IPS-15b (cell line): ENCODE measurements at regions not wholly inside any gene's neighbourhood (a gene's known extent, or its start where the extent isn't known, plus 50 kb on each side); places are given as distances from the start of the nearest gene placed in this dataset.
"Not testable (repeated sequence)": the region's sequence is repeated elsewhere in the genome, so short reads cannot be mapped to it uniquely, and the experiment has no call there.

Source experiments
- H3K27me3 ChIP-seq: one replicate; pipeline ENCODE4 v1.6.1; 2013; ENCODE audit warnings: low read length; ENCODE audit not compliant: control insufficient read depth, insufficient read depth
- H3K36me3 ChIP-seq: one replicate; pipeline ENCODE4 v1.6.1; 2013; ENCODE audit warnings: low read length; ENCODE audit not compliant: control insufficient read depth, insufficient read depth
- H3K4me1 ChIP-seq: one replicate; pipeline ENCODE4 v1.6.1; 2013; ENCODE audit warnings: mild to moderate bottlenecking, low read length; ENCODE audit not compliant: control insufficient read depth, insufficient read depth
- H3K4me3 ChIP-seq: one replicate; pipeline ENCODE4 v1.5.1; 2013; ENCODE audit warnings: low read depth, low read length
- H3K9ac ChIP-seq: one replicate; pipeline ENCODE4 v1.6.1; 2013; ENCODE audit warnings: low read depth, mild to moderate bottlenecking, low read length
- H3K9me3 ChIP-seq: one replicate; pipeline ENCODE4 v1.6.1; 2013; ENCODE audit warnings: mild to moderate bottlenecking, low read length; ENCODE audit not compliant: control insufficient read depth, insufficient read depth

GRCh38 chr5:135263022-135263668 is 135.9 kb downstream of the MACROH2A1 start:
- Histone ChIP-seq H3K9ac (no peak overlapping the region), H3K4me3 (no peak overlapping the region)

GRCh38 chr5:135262364-135262763 is 136.7 kb downstream of the MACROH2A1 start:
- H3K4me1 ChIP-seq = no peaks in the 10 kb centered on the region
- H3K36me3 ChIP-seq = no peaks in the 10 kb centered on the region
- H3K9ac ChIP-seq = no peak overlapping the region
- no peaks in the 10 kb centered on the region for H3K9me3 ChIP-seq
- no peaks in the 10 kb centered on the region for H3K27me3 ChIP-seq
- H3K4me3 ChIP-seq = no peak overlapping the region

More at GRCh38 chr5:135263022-135263668, 135.9 kb downstream of the MACROH2A1 start:
- H3K9me3 ChIP-seq = no peaks in the 10 kb centered on the region
- no peaks in the 10 kb centered on the region for H3K27me3 ChIP-seq
- no peaks in the 10 kb centered on the region for H3K36me3 ChIP-seq
- H3K4me1 ChIP-seq = no peaks in the 10 kb centered on the region

- not testable (repeated sequence) for H3K27me3 ChIP-seq, H3K4me1 ChIP-seq, H3K9me3 ChIP-seq
Measured at GRCh38 chr5:135260108-135260507, 138.9 kb downstream of the MACROH2A1 start.

GRCh38 chr5:135255461-135256178 is 143.4 kb downstream of the MACROH2A1 start:
- H3K27me3 ChIP-seq = no peaks in the 10 kb centered on the region
- H3K9ac ChIP-seq = no peak overlapping the region
- no peaks in the 10 kb centered on the region for H3K4me1 ChIP-seq
- no peak overlapping the region for H3K4me3 ChIP-seq
- H3K9me3 ChIP-seq = no peaks in the 10 kb centered on the region
- no peaks in the 10 kb centered on the region for H3K36me3 ChIP-seq

More at GRCh38 chr5:135260108-135260507, 138.9 kb downstream of the MACROH2A1 start:
- H3K9ac ChIP-seq, H3K36me3 ChIP-seq, H3K4me3 ChIP-seq: not testable (repeated sequence)

GRCh38 chr5:135254183-135254582 is 144.8 kb downstream of the MACROH2A1 start:
- no peak overlapping the region for H3K4me3 ChIP-seq
- H3K27me3 ChIP-seq = no peaks in the 10 kb centered on the region
- H3K4me1 ChIP-seq = no peaks in the 10 kb centered on the region
- no peaks in the 10 kb centered on the region for H3K9me3 ChIP-seq
- H3K9ac ChIP-seq = no peak overlapping the region
- no peaks in the 10 kb centered on the region for H3K36me3 ChIP-seq

- no peaks in the 10 kb centered on the region for H3K9me3 ChIP-seq
- H3K27me3 ChIP-seq = no peaks in the 10 kb centered on the region
- no peak overlapping the region for H3K4me3 ChIP-seq
- H3K36me3 ChIP-seq = no peaks in the 10 kb centered on the region
- no peak overlapping the region for H3K9ac ChIP-seq
- no peaks in the 10 kb centered on the region for H3K4me1 ChIP-seq
Measured at GRCh38 chr5:135253601-135254178, 145.3 kb downstream of the MACROH2A1 start.

GRCh38 chr5:135251093-135251492 is 147.9 kb downstream of the MACROH2A1 start:
- H3K9ac ChIP-seq = no peak overlapping the region
- H3K9me3 ChIP-seq = no peaks in the 10 kb centered on the region
- H3K4me1 ChIP-seq = no peaks in the 10 kb centered on the region
- H3K4me3 ChIP-seq = no peak overlapping the region
- no peaks in the 10 kb centered on the region for H3K27me3 ChIP-seq
- no peaks in the 10 kb centered on the region for H3K36me3 ChIP-seq

- Histone ChIP-seq H3K9ac (no peak overlapping the region), H3K36me3 (no peaks in the 10 kb centered on the region), H3K4me3 (no peak overlapping the region), H3K9me3 (no peaks in the 10 kb centered on the region), H3K4me1 (no peaks in the 10 kb centered on the region), H3K27me3 (no peaks in the 10 kb centered on the region)
Measured at GRCh38 chr5:135250671-135251070, 148.4 kb downstream of the MACROH2A1 start.

GRCh38 chr5:135249658-135250057 is 149.4 kb downstream of the MACROH2A1 start:
- no peaks in the 10 kb centered on the region for H3K9me3 ChIP-seq
- no peak overlapping the region for H3K9ac ChIP-seq
- no peaks in the 10 kb centered on the region for H3K27me3 ChIP-seq
- H3K4me1 ChIP-seq = no peaks in the 10 kb centered on the region
- H3K4me3 ChIP-seq = no peak overlapping the region
- H3K36me3 ChIP-seq = no peaks in the 10 kb centered on the region

- Histone ChIP-seq H3K4me3 (no peak overlapping the region), H3K36me3 (no peaks in the 10 kb centered on the region), H3K9ac (no peak overlapping the region)
Measured at GRCh38 chr5:135248801-135249231, 150.2 kb downstream of the MACROH2A1 start.

GRCh38 chr5:135246923-135247795 is 151.9 kb downstream of the MACROH2A1 start:
- no peaks in the 10 kb centered on the region for H3K36me3 ChIP-seq
- no peak overlapping the region for H3K4me3 ChIP-seq
- no peak overlapping the region for H3K9ac ChIP-seq
- no peaks in the 10 kb centered on the region for H3K4me1 ChIP-seq
- H3K9me3 ChIP-seq = no peaks in the 10 kb centered on the region
- H3K27me3 ChIP-seq = no peaks in the 10 kb centered on the region

More at GRCh38 chr5:135248801-135249231, 150.2 kb downstream of the MACROH2A1 start:
- H3K9me3 ChIP-seq = no peaks in the 10 kb centered on the region
- no peaks in the 10 kb centered on the region for H3K27me3 ChIP-seq
- no peaks in the 10 kb centered on the region for H3K4me1 ChIP-seq
